ENCODE measurements at regions not wholly inside any gene's neighbourhood (a gene's known extent, or its start where the extent isn't known, plus 50 kb on each side); places are given as distances from the start of the nearest gene placed in this dataset.
"Not testable (repeated sequence)": the region's sequence is repeated elsewhere in the genome, so short reads cannot be mapped to it uniquely, and the experiment has no call there.

GRCh38 chr2:128643221-128644065, 324.8 kb upstream of the HS6ST1 start:
- DNase-seq (ENCODE audit: low read depth) = no peak

DNA sequence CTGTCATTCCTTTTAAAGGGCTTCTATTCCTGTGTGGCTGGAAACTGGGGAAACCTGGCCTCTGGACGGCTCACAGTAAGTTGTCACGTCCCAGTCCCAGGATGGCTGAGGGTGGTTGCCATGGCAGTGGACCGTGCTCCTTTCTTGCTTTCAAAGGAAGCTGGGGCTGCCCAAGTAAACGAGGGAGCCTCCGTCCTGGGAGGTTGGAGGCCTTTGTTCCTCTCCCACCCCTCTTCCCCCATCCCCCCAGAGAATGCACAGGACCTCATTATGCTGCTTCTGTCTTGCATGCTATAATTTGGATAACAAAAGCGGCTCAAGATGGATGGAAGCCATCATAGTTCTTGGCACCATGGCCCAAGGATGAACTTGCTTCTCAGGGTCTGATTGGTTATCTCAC, 325.5 kb upstream of the HS6ST1 start:
- no peak for DNase-seq (ENCODE audit: low read depth)

GRCh38 chr2:128644718-128645256, 326.1 kb upstream of the HS6ST1 start:
- DNase-seq (ENCODE audit: low read depth) = no peak

- no peak for DNase-seq (ENCODE audit: low read depth)
Observed at GRCh38 chr2:128645631-128646030, 327.0 kb upstream of the HS6ST1 start.

- DNase-seq (ENCODE audit: low read depth) = no peak
Observed at GRCh38 chr2:128646091-128646490, 327.4 kb upstream of the HS6ST1 start.

- no peak for DNase-seq (ENCODE audit: low read depth)
Observed at GRCh38 chr2:128646691-128647090, 328.0 kb upstream of the HS6ST1 start.

GRCh38 chr2:128651000-128651399, 332.3 kb upstream of the HS6ST1 start:
- DNase-seq (ENCODE audit: low read depth) = no peak

- no peak for DNase-seq (ENCODE audit: low read depth)
Observed at GRCh38 chr2:128654408-128654807, 335.7 kb upstream of the HS6ST1 start.

- DNase-seq (ENCODE audit: low read depth) = no peak
Observed at GRCh38 chr2:128660836-128661235, 342.2 kb upstream of the HS6ST1 start.

DNA sequence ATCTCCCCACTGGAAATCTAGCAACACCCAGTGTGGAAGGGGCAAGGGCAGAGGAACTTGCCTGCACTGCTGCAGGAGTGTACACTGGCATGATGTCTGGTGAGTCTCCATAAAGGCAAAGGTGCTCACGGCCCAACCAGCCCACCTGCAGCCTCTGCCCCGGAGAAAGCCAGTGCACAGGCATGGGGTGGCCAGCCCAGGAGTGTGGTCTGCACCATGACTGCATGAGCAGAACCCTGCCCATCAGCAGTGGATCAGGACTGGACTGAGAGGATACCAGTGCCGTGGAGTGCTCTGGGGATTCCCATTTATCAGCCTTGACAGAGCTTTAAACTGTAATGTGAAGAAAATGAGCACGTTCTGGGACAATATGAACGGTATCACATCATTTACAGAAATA, 342.6 kb upstream of the HS6ST1 start:
- no peak for DNase-seq (ENCODE audit: low read depth)

- DNase-seq (ENCODE audit: low read depth) = no peak
Observed at GRCh38 chr2:128662051-128662471, 343.4 kb upstream of the HS6ST1 start.

- no peak for DNase-seq (ENCODE audit: low read depth)
Observed at GRCh38 chr2:128663371-128664050, 344.8 kb upstream of the HS6ST1 start.

- DNase-seq (ENCODE audit: low read depth) = no peak
Observed at GRCh38 chr2:128664499-128664971, 345.9 kb upstream of the HS6ST1 start.

DNA sequence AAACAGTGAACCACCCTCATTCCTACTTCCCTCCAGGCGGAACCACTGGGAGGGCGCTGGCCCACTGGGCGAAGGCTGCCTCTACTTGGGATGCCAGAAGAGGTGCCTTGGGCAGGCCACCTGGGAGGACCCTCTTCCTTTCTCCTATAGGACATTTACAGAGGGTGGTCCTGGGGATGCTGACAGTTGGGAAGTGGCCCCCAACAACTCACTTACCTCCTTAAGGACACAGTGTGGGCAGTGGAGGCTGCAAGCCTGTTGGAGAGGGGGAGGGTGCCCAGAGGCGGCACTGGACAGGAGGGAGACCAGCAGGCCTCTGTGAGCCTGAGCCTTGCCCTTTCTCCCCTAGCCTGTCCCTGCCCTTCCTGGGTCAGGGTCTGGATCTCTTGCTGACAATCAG, 346.4 kb upstream of the HS6ST1 start:
- no peak for DNase-seq (ENCODE audit: low read depth)

DNA sequence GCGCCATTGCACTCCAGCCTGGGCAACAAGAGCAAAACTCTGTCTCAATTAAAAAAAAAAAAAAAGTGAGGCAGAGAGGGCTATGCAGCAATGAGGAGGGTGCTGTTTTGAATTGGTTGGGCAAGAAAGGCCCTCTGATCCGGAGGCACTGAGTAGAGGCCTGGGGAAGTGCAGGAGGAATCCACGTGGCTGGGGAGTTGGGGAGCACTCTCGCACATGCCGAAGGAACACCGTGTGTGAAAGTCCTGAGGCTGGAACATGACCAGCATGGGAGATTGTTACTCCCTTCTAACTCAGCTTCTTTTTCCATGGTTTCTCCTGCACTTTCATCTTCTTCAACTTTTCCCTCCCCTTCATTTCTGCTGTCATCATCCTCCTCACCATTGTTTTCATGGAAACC, 347.9 kb upstream of the HS6ST1 start:
- DNase-seq (ENCODE audit: low read depth) = no peak

- DNase-seq (ENCODE audit: low read depth) = no peak
Observed at GRCh38 chr2:128667391-128667790, 348.7 kb upstream of the HS6ST1 start.

GRCh38 chr2:128668946-128669345, 350.3 kb upstream of the HS6ST1 start:
- no peak for DNase-seq (ENCODE audit: low read depth)

DNA sequence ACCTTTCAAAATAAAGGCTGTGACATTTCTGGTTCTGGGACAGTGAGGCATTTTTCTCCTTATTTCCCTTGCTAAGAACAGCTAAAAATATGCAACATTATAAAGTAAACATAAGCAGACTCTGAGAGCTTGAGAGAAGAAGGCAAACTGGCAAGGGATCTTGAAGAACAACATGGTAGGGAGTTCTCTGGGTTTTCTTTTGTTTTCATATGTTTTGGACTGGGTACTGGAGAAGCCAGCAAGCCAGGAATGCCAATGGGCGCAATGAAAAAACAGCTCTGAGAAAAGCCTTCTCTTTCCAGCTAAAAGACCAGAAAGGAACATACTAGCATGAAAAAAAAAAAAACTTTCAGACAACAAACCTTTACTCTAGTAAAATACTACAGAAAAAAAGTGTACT, 351.4 kb upstream of the HS6ST1 start:
- DNase-seq (ENCODE audit: low read depth) = no peak

- DNase-seq (ENCODE audit: low read depth) = not testable (repeated sequence)
Observed at GRCh38 chr2:128671981-128672757, 353.5 kb upstream of the HS6ST1 start.

DNA sequence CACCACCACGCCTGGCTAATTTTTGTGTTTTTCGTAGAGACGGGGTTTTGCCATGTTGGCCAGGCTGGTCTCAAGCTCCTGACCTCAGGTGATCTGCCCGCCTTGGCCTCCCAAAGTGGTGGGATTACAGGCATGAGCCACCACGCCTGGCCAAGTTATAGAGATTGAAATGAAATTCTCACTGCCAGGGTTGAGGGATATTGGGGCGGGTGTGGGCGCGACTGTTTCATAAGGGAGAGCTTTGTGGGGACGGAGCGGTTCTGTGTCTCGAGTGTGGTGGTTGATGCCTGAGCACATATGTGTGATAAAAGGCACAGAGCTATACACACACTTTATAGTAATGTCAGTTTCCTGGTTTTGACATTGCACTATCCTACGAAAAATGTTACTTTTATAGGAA, 361.0 kb upstream of the HS6ST1 start:
- not testable (repeated sequence) for DNase-seq (ENCODE audit: low read depth)

DNA sequence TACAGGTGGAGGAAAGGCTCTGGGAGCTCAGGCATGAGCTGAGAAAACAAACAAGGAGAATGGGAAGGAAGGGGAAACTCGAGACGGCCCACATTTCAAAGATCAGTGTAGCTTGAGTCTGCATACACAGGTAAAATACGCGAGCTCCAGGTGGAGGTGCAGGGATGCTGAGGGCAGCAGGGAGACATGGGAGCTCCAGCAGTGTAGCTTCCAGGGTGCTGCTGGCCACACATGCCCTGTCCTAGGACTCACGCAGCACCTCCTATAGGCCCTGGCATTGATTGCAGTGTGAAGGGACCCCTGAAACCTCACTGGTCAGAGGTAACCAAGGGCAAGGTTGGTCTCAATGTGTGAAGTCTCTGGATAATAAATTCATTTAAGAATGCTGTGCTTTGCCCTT, 362.8 kb upstream of the HS6ST1 start:
- no peak for DNase-seq (ENCODE audit: low read depth)

DNA sequence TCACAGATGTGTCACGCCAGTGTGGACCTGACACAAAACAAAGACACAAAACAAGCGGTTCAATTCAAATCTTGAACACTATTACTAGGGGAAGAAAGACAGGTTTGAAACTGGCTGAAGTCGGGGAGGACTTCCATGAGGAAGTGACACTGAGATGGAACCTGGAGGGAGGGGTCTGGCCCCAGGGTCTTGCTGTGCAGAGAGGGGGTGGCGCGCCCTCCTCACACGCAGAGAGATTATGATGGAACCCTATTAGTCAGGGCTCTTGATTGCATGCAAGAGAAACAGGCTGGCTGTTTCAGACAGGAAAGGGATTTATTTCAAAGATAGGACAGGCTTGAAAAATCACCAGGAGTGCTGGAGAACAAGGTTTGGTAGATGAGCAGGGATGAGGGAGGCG, 363.6 kb upstream of the HS6ST1 start:
- no peak for DNase-seq (ENCODE audit: low read depth)

Measured in HT1080 (cell line).